ENCODE measurements at regions not wholly inside any gene's neighbourhood (a gene's known extent, or its start where the extent isn't known, plus 50 kb on each side); places are given as distances from the start of the nearest gene placed in this dataset.

GRCh38 chr10:88045656-88046415, 182.4 kb downstream of the PTEN start:
- H3K4me3 ChIP-seq (ENCODE audit: low read length): no peak overlapping the region
- no peaks in the 10 kb centered on the region for H3K27me3 ChIP-seq (ENCODE audit: insufficient read depth, low read length)
- no peaks in the 10 kb centered on the region for H3K9me3 ChIP-seq (ENCODE audit: low read depth, low read length)
- H3K4me1 ChIP-seq (ENCODE audit: insufficient read depth, low read length): peaks cover 49% of the 10 kb centered on the region

- peaks cover 39% of the 10 kb centered on the region for H3K4me1 ChIP-seq (ENCODE audit: insufficient read depth, low read length)
- H3K27me3 ChIP-seq (ENCODE audit: insufficient read depth, low read length): no peaks in the 10 kb centered on the region
- no peak overlapping the region for H3K4me3 ChIP-seq (ENCODE audit: low read length)
- H3K9me3 ChIP-seq (ENCODE audit: low read depth, low read length): no peaks in the 10 kb centered on the region
These were observed 184.2 kb downstream of the PTEN start for GRCh38 chr10:88047579-88047978.

DNA sequence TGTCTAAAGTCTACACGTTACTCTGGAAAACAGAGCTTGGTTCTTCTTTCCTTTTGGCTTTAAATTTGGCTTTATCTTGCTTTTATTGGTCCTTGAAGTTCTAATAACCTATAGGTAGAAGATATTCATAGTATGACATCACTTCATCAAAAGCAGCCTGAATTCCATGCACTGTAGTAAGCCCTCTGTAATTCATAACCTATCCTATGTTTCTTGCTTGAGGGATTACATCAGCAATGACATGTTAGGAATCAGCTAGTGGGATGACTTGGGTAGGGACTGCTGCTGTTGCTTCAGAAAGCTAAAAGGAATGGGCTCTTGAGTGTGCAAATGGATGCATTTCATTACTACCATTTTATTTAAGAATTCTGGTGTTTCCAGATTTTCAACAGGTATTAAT, 184.9 kb downstream of the PTEN start:
- Histone ChIP-seq H3K9me3 (ENCODE audit: low read depth, low read length) (no peaks in the 10 kb centered on the region), H3K4me1 (ENCODE audit: insufficient read depth, low read length) (peaks cover 32% of the 10 kb centered on the region), H3K4me3 (ENCODE audit: low read length) (no peak overlapping the region), H3K27me3 (ENCODE audit: insufficient read depth, low read length) (no peaks in the 10 kb centered on the region)

DNA sequence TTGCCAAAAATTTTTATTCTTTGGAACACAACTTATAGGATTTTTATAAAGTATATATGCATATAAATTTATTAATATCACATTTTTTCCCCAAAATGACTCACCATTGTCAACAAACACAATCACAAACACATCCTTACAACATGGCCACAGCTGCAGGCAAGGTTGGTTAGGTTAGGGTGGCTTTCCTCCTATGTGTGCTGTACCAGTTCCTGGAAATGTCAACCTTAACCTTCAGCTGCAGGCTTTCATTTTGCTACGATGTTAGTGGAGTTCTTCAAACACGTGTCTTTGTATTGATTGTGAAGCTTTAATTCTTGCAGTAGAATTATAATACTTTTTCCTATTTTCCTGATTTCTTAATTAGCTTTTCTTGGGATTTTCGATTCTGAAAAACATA, 185.8 kb downstream of the PTEN start:
- H3K4me1 ChIP-seq (ENCODE audit: insufficient read depth, low read length): peaks cover 28% of the 10 kb centered on the region
- no peaks in the 10 kb centered on the region for H3K9me3 ChIP-seq (ENCODE audit: low read depth, low read length)
- H3K4me3 ChIP-seq (ENCODE audit: low read length): no peak overlapping the region
- no peaks in the 10 kb centered on the region for H3K27me3 ChIP-seq (ENCODE audit: insufficient read depth, low read length)

- no peak overlapping the region for H3K4me3 ChIP-seq (ENCODE audit: low read length)
- no peaks in the 10 kb centered on the region for H3K9me3 ChIP-seq (ENCODE audit: low read depth, low read length)
- peaks cover 25% of the 10 kb centered on the region for H3K4me1 ChIP-seq (ENCODE audit: insufficient read depth, low read length)
- H3K27me3 ChIP-seq (ENCODE audit: insufficient read depth, low read length): no peaks in the 10 kb centered on the region
These were observed 194.3 kb downstream of the PTEN start for GRCh38 chr10:88057720-88058119.

DNA sequence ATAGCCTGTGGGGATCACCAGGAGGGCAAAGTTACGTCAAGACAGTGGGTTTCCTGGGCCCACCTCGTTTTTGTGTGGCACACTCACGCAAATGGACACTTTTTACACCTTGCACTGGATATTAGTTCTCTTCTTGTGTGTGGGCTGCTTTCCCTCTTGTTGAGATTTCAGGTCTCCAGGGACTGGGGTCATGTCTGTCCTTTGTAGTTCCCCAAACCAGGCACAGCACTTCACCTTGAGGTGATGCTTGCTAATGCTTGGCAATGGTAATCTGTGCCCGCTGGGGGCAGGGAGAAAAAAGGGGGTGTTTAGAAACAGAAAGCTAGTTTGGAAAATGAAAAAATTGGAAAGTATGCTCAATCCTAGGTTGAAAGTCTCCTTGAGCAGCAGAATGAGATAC, 195.3 kb downstream of the PTEN start:
- Histone ChIP-seq H3K4me1 (ENCODE audit: insufficient read depth, low read length) (peaks cover 35% of the 10 kb centered on the region), H3K4me3 (ENCODE audit: low read length) (no peak overlapping the region), H3K27me3 (ENCODE audit: insufficient read depth, low read length) (no peaks in the 10 kb centered on the region), H3K9me3 (ENCODE audit: low read depth, low read length) (no peaks in the 10 kb centered on the region)

DNA sequence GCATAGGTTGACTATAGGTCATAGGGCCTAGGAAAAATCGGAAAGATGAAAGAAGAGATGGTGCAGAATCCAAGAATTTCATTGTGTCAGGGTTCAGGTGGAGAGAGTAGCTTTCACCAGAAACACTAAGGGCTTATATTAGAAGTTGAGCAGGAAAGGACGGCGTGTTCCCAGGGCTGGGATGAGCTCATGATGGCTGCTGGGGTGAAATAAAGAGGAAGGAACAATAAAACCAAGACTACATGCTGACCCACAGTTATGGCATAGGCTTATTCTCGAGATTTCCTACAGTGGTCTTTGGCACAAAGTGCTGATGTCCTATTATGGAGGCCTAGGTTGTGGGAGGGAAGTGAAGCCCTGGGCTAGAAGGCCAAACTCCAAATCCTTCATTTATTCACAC, 195.8 kb downstream of the PTEN start:
- no peak overlapping the region for H3K4me3 ChIP-seq (ENCODE audit: low read length)
- H3K27me3 ChIP-seq (ENCODE audit: insufficient read depth, low read length): no peaks in the 10 kb centered on the region
- H3K9me3 ChIP-seq (ENCODE audit: low read depth, low read length): no peaks in the 10 kb centered on the region
- peaks cover 40% of the 10 kb centered on the region for H3K4me1 ChIP-seq (ENCODE audit: insufficient read depth, low read length)

GRCh38 chr10:88060762-88061161, 197.3 kb downstream of the PTEN start:
- H3K4me1 ChIP-seq (ENCODE audit: insufficient read depth, low read length): peaks cover 55% of the 10 kb centered on the region
- H3K27me3 ChIP-seq (ENCODE audit: insufficient read depth, low read length): no peaks in the 10 kb centered on the region
- H3K9me3 ChIP-seq (ENCODE audit: low read depth, low read length): no peaks in the 10 kb centered on the region
- H3K4me3 ChIP-seq (ENCODE audit: low read length): no peak overlapping the region

DNA sequence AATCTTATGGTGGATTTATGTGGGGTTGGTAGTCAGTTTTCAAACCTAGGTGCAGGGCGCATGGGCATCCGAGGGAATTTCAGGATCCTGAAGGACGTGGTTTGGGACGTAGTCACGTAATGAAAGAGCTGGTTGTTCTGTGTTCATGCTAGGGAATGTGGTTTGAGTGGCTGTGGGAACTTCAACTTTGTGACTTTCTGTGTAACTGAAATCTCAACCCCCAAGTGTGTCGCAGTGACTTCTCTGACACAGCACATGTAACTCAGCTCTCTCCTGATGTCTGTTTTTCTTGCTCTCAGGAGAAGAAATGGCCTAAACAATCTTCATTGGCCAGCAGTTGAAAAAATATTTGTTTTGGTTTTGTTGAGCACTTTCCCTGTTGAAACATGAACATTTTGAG, 199.0 kb downstream of the PTEN start:
- no peak overlapping the region for H3K4me3 ChIP-seq (ENCODE audit: low read length)
- peaks cover 71% of the 10 kb centered on the region for H3K4me1 ChIP-seq (ENCODE audit: insufficient read depth, low read length)
- no peaks in the 10 kb centered on the region for H3K27me3 ChIP-seq (ENCODE audit: insufficient read depth, low read length)
- H3K9me3 ChIP-seq (ENCODE audit: low read depth, low read length): no peaks in the 10 kb centered on the region

DNA sequence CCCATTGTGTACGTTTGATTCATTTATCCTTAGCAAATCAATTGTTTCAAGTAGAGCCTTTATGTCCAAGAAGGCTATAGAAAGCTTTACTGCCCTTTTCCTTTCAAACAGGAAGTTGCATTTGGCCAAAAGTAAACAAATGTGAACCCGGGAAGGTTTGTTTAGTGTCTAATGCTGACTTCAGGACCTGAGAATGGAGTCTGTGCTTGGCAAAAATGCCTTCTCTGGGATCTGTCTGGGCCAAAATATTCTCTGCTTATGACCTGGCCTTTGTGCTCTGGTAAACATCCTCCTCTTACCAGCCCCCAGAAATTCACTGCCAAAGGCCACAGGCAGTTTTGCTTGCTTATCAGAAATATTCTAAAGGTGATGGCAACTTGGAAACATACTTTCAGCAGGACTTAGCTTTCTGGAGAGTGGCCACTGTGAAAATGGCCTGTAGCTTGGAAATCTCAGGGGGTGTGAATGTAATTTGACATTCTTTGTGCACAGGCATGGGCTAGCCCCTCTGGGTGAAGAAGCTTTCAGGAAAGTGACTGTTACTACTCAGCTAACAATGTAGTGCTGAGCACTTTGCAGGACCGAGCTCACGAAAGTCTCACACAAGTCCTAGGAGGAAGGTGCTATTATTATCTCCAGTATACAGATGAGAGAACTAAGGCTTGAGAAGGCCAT, 199.5 kb downstream of the PTEN start:
- H3K4me3 ChIP-seq (ENCODE audit: low read length): no peak overlapping the region
- no peaks in the 10 kb centered on the region for H3K9me3 ChIP-seq (ENCODE audit: low read depth, low read length)
- H3K27me3 ChIP-seq (ENCODE audit: insufficient read depth, low read length): no peaks in the 10 kb centered on the region
- H3K4me1 ChIP-seq (ENCODE audit: insufficient read depth, low read length): peaks cover 77% of the 10 kb centered on the region

DNA sequence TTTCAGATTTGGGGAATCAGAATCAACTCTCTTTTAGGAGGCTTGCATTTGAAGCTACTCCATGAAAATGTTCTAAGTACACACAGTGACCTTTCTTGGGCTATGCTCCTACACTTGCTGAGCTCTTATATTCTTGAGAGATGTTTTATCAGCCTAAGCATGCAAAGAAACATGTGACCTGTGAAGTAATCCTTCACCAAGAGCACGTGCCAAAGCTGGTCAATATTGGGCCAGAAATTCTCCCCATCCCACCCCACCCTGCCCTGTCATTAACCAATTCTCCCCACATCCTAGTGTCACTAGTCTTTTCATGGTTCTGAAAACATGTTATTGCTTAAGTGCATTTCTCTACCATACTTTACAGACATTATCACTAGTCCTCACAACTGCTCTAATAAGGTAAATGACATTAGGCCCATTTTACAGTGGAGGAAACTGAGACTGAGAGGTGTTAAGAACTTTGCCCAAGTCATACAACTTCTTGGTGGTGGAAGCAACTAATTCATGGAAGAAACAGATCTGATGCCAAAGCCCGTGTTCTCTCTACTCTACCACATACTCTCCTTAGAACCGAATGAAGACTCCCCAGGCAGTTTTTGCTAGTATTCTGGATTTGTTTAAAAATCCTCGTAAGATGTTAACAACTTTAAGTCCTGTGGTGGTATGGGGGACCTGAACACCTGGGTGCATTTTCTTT, 200.6 kb downstream of the PTEN start:
- Histone ChIP-seq H3K4me3 (ENCODE audit: low read length) (no peak overlapping the region), H3K4me1 (ENCODE audit: insufficient read depth, low read length) (peaks cover 88% of the 10 kb centered on the region), H3K9me3 (ENCODE audit: low read depth, low read length) (no peaks in the 10 kb centered on the region), H3K27me3 (ENCODE audit: insufficient read depth, low read length) (no peaks in the 10 kb centered on the region)

GRCh38 chr10:88064608-88065382, 201.4 kb downstream of the PTEN start:
- Histone ChIP-seq H3K9me3 (ENCODE audit: low read depth, low read length) (no peaks in the 10 kb centered on the region), H3K4me1 (ENCODE audit: insufficient read depth, low read length) (peaks cover 95% of the 10 kb centered on the region), H3K4me3 (ENCODE audit: low read length) (no peak overlapping the region), H3K27me3 (ENCODE audit: insufficient read depth, low read length) (no peaks in the 10 kb centered on the region)

- Histone ChIP-seq H3K4me3 (ENCODE audit: low read length) (no peak overlapping the region), H3K9me3 (ENCODE audit: low read depth, low read length) (no peaks in the 10 kb centered on the region), H3K4me1 (ENCODE audit: insufficient read depth, low read length) (peaks cover 96% of the 10 kb centered on the region), H3K27me3 (ENCODE audit: insufficient read depth, low read length) (no peaks in the 10 kb centered on the region)
These were observed 202.1 kb downstream of the PTEN start for GRCh38 chr10:88065383-88066049.

GRCh38 chr10:88066319-88066718, 202.9 kb downstream of the PTEN start:
- Histone ChIP-seq H3K9me3 (ENCODE audit: low read depth, low read length) (no peaks in the 10 kb centered on the region), H3K27me3 (ENCODE audit: insufficient read depth, low read length) (no peaks in the 10 kb centered on the region), H3K4me1 (ENCODE audit: insufficient read depth, low read length) (peaks cover 99% of the 10 kb centered on the region), H3K4me3 (ENCODE audit: low read length) (no peak overlapping the region)

Measured in mononuclear cell (primary cell).